ENCODE measurements at regions not wholly inside any gene's neighbourhood (a gene's known extent, or its start where the extent isn't known, plus 50 kb on each side); places are given as distances from the start of the nearest gene placed in this dataset.

DNA sequence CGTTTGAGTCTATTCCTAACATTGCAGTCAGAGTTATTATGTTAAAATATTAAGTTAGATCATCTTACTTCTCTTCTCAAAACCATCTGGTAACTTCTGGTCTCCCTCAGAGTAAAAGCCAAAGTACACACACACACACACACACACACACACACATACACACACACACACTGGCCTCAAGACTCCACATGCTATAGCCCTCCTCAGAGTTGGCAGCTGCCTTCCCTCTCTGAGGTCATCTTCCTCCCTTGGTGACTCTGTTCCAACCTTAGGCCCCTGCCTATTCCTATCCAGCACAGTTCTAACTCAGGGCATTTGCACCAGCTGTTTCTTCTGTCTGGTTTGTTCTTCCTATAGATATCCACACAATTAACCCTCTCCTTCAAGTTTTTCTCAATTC is 272.0 kb upstream of the SESN3 start:
- intact Hi-C loops (cut with DNase I) = no loop called here
- FAIRE-seq = no peak
- TF ChIP-seq, protein P1, sequence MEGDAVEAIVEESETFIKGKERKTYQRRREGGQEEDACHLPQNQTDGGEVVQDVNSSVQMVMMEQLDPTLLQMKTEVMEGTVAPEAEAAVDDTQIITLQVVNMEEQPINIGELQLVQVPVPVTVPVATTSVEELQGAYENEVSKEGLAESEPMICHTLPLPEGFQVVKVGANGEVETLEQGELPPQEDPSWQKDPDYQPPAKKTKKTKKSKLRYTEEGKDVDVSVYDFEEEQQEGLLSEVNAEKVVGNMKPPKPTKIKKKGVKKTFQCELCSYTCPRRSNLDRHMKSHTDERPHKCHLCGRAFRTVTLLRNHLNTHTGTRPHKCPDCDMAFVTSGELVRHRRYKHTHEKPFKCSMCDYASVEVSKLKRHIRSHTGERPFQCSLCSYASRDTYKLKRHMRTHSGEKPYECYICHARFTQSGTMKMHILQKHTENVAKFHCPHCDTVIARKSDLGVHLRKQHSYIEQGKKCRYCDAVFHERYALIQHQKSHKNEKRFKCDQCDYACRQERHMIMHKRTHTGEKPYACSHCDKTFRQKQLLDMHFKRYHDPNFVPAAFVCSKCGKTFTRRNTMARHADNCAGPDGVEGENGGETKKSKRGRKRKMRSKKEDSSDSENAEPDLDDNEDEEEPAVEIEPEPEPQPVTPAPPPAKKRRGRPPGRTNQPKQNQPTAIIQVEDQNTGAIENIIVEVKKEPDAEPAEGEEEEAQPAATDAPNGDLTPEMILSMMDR (IDR thresholded peaks at IDR 0.05; ENCODE audit: borderline replicate concordance, extremely low read depth, insufficient read depth) = no peak

DNA sequence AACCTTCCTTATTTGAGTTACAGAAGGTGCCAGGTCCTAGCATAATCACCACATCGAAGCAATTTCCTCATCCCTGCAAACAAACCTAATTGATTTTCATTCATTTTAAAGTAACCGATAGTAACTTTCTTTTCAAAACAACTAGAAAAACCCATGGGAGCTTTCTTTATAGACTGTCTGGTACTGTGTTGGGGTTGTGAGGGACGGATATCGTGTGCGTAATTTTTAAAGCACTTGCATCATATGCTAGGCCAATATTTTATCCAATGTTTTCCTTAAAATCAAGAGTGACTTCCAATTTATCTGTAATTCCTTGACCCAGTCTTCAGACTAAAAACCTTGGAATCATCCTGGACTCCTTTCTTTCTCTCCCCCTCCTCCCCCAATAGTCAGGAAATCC is 271.5 kb upstream of the SESN3 start:
- FAIRE-seq (no peak), DNase-seq (no peak)
- Histone ChIP-seq H3K9me3 (ENCODE audit: control insufficient read depth in 2 of 3, insufficient read depth in 1 of 3, low read length in 3 of 3) (no peaks in the 10 kb centered on the region), H3K9ac (ENCODE audit: low read length in 3 of 3) (no peak overlapping the region), H3K36me3 (ENCODE audit: control insufficient read depth in 2 of 3, insufficient read depth in 3 of 3, low read length in 3 of 3) (no peaks in the 10 kb centered on the region), H3K27ac (ENCODE audit: low read depth in 2 of 2, low read length in 2 of 2) (no peak overlapping the region), H3K4me3 (ENCODE audit: low read length in 3 of 3) (no peak overlapping the region), H3K4me1 (ENCODE audit: control insufficient read depth in 2 of 3, insufficient read depth in 2 of 3, low read depth in 1 of 3, low read length in 3 of 3) (no peaks in the 10 kb centered on the region), H3K27me3 (ENCODE audit: control insufficient read depth, insufficient read depth, low read length) (no peaks in the 10 kb centered on the region)
- TF ChIP-seq, protein P1 (IDR thresholded peaks at IDR 0.05; ENCODE audit: borderline replicate concordance, extremely low read depth, insufficient read depth) = no peak
- intact Hi-C loops (cut with DNase I) = no loop called here

More for the DNA sequence above, 272.0 kb upstream of the SESN3 start:
- Histone ChIP-seq H3K4me3 (ENCODE audit: low read length in 3 of 3) (no peak overlapping the region), H3K36me3 (ENCODE audit: control insufficient read depth in 2 of 3, insufficient read depth in 3 of 3, low read length in 3 of 3) (no peaks in the 10 kb centered on the region), H3K27ac (ENCODE audit: low read depth in 2 of 2, low read length in 2 of 2) (no peak overlapping the region), H3K9ac (ENCODE audit: low read length in 3 of 3) (no peak overlapping the region), H3K4me1 (ENCODE audit: control insufficient read depth in 2 of 3, insufficient read depth in 2 of 3, low read depth in 1 of 3, low read length in 3 of 3) (no peaks in the 10 kb centered on the region), H3K9me3 (ENCODE audit: control insufficient read depth in 2 of 3, insufficient read depth in 1 of 3, low read length in 3 of 3) (no peaks in the 10 kb centered on the region), H3K27me3 (ENCODE audit: control insufficient read depth, insufficient read depth, low read length) (no peaks in the 10 kb centered on the region)
- no peak for DNase-seq

DNA sequence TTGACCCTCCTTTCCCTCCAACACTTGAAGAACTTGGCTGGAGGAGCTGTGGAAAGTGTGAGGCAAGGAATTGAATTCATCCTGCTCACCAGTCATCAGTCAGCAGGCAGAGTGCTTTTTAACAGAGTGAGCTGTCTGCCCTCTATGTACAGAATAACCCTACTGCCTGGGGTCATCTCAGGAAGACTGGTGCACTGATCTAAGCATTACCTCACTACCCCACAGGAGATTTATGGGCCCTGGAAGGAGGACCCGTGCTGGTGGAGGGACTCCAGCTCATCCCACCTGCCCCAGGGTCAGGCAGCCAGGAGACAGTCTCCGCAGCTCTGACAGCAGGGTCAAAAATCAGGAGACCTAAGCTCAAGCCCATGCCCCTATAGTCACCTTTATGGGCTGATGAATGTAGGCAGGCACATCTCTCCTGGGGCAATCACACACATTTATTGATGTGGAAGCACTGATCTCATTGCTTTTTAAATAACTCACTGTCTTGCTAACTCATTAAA is 270.8 kb upstream of the SESN3 start:
- no peaks in the 10 kb centered on the region for H3K9me3 ChIP-seq (ENCODE audit: control insufficient read depth in 2 of 3, insufficient read depth in 1 of 3, low read length in 3 of 3)
- DNase-seq (peak in 2 of 5 donors; percentile 26 to 31), FAIRE-seq (no peak)
- no peak overlapping the region for H3K27ac ChIP-seq (ENCODE audit: low read depth in 2 of 2, low read length in 2 of 2)
- H3K27me3 ChIP-seq (ENCODE audit: control insufficient read depth, insufficient read depth, low read length) = no peaks in the 10 kb centered on the region
- TF ChIP-seq, protein P1 (IDR thresholded peaks at IDR 0.05; ENCODE audit: borderline replicate concordance, extremely low read depth, insufficient read depth) = no peak
- no peaks in the 10 kb centered on the region for H3K36me3 ChIP-seq (ENCODE audit: control insufficient read depth in 2 of 3, insufficient read depth in 3 of 3, low read length in 3 of 3)
- no peaks in the 10 kb centered on the region for H3K4me1 ChIP-seq (ENCODE audit: control insufficient read depth in 2 of 3, insufficient read depth in 2 of 3, low read depth in 1 of 3, low read length in 3 of 3)
- intact Hi-C loops (cut with DNase I) = no loop called here
- H3K4me3 ChIP-seq (ENCODE audit: low read length in 3 of 3) = no peak overlapping the region
- no peak overlapping the region for H3K9ac ChIP-seq (ENCODE audit: low read length in 3 of 3)

DNA sequence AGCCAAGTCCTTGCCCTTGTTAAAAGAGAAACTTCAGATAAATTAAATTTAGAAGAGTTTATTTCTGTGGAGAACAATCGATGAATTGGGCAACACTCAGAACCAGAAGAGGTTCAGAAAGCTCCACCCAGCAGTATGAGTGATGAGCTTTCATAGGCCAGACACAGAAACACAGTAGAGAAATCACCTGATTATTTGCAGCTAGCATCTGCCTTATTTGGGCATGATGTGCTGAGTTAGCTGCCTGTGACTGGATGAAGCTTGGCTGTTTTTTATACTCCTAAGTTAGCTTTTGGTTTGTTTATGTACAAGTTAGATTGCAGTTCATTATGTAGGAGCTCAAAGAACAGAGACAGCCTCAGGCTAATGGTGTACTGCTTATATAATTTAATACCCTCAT is 269.5 kb upstream of the SESN3 start:
- no peak overlapping the region for H3K27ac ChIP-seq (ENCODE audit: low read depth in 2 of 2, low read length in 2 of 2)
- intact Hi-C loops (cut with DNase I) = no loop called here
- no peak overlapping the region for H3K9ac ChIP-seq (ENCODE audit: low read length in 3 of 3)
- no peaks in the 10 kb centered on the region for H3K4me1 ChIP-seq (ENCODE audit: control insufficient read depth in 2 of 3, insufficient read depth in 2 of 3, low read depth in 1 of 3, low read length in 3 of 3)
- FAIRE-seq (no peak), DNase-seq (no peak)
- TF ChIP-seq, protein P1 (IDR thresholded peaks at IDR 0.05; ENCODE audit: borderline replicate concordance, extremely low read depth, insufficient read depth) = no peak
- no peak overlapping the region for H3K4me3 ChIP-seq (ENCODE audit: low read length in 3 of 3)
- no peaks in the 10 kb centered on the region for H3K36me3 ChIP-seq (ENCODE audit: control insufficient read depth in 2 of 3, insufficient read depth in 3 of 3, low read length in 3 of 3)
- H3K9me3 ChIP-seq (ENCODE audit: control insufficient read depth in 2 of 3, insufficient read depth in 1 of 3, low read length in 3 of 3) = no peaks in the 10 kb centered on the region
- no peaks in the 10 kb centered on the region for H3K27me3 ChIP-seq (ENCODE audit: control insufficient read depth, insufficient read depth, low read length)
